ENCODE measurements at regions not wholly inside any gene's neighbourhood (a gene's known extent, or its start where the extent isn't known, plus 50 kb on each side); places are given as distances from the start of the nearest gene placed in this dataset.

DNA sequence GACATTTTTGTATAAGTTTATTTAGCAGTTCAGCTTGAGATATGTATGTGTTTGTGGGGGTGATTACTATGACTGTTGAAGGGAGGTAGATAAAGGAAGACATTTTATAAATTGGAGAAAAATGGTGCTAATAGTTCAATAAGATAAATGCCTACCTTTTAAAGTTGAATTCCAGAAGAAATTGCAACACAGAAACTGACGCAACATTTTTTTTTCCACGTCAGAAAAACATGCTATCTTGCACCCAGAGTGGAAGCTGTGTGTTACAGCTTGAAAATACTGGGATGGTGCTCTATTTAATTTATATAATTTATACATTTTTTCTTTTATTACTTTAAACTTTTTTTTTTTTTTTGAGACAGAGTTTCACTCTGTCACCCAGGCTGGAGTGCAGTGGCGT is 171.7 kb downstream of the WNT5A start:
- no peak for DNase-seq
- H3K4me3 ChIP-seq, result no peak overlapping the region
- intact Hi-C loops (cut with DNase I), result no loop called here
- no peak overlapping the region for H3K27ac ChIP-seq
- H3K4me1 ChIP-seq, result no peaks in the 10 kb centered on the region
- H3K9me3 ChIP-seq, result no peaks in the 10 kb centered on the region
- WGBS, 2 donors, result 56 to 69% methylated on average over 3 of the region's 3 CpGs
- TF ChIP-seq, protein P1, sequence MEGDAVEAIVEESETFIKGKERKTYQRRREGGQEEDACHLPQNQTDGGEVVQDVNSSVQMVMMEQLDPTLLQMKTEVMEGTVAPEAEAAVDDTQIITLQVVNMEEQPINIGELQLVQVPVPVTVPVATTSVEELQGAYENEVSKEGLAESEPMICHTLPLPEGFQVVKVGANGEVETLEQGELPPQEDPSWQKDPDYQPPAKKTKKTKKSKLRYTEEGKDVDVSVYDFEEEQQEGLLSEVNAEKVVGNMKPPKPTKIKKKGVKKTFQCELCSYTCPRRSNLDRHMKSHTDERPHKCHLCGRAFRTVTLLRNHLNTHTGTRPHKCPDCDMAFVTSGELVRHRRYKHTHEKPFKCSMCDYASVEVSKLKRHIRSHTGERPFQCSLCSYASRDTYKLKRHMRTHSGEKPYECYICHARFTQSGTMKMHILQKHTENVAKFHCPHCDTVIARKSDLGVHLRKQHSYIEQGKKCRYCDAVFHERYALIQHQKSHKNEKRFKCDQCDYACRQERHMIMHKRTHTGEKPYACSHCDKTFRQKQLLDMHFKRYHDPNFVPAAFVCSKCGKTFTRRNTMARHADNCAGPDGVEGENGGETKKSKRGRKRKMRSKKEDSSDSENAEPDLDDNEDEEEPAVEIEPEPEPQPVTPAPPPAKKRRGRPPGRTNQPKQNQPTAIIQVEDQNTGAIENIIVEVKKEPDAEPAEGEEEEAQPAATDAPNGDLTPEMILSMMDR (IDR thresholded peaks at IDR 0.05), result no peak
- no peak for TF ChIP-seq POLR2A (IDR thresholded peaks at IDR 0.05)
- H3K27me3 ChIP-seq, result no peaks in the 10 kb centered on the region
- H3K36me3 ChIP-seq, result no peaks in the 10 kb centered on the region

DNA sequence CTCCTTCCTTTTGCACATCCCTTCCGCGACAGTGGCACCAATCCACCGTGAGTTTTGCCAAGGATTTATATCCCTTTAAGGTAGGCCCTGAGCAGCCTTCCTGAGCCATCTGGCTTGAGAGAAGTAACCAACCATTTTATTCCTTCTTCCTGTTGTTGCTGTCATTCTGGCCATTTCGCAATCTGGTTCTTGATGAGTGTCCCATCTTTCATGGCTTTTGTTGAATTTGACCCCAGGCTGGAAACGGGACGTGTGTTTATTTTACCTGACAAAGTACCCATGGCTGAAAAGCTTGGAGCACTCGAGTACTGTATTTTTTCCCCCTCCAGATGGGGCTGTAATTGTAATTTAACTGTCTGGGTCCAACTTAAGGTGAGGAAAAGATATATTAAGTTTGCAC is 173.4 kb downstream of the WNT5A start:
- TF ChIP-seq, protein P1 (IDR thresholded peaks at IDR 0.05), result no peak
- TF ChIP-seq POLR2A (IDR thresholded peaks at IDR 0.05), result no peak
- no peaks in the 10 kb centered on the region for H3K9me3 ChIP-seq
- H3K4me1 ChIP-seq, result no peaks in the 10 kb centered on the region
- no peak overlapping the region for H3K4me3 ChIP-seq
- H3K27ac ChIP-seq, result no peak overlapping the region
- 69 to 73% methylated on average over 7 of the region's 7 CpGs for WGBS, 2 donors
- H3K36me3 ChIP-seq, result no peaks in the 10 kb centered on the region
- DNase-seq, result no peak
- no peaks in the 10 kb centered on the region for H3K27me3 ChIP-seq
- intact Hi-C loops (cut with DNase I), result no loop called here

DNA sequence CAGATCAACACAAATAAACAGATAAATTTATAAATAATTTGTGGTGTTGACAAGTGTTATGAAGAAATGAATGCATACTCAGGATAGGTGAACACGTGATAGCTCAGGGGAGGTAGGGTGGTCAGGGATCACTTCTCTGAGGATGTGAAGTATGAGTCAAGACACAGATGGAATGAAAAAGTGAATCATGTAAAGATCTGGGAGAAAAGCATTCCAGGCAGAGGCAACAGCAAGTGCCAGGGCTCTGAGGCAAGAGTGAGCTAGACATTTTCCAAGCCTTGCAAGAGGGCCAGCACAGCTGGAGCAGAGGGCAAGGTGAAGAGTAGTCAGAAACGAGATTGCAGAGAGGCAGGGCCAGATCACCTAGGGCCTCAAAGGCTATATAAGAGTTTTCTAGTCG is 177.8 kb downstream of the WNT5A start:
- Histone ChIP-seq H3K9me3 (no peaks in the 10 kb centered on the region), H3K4me1 (no peaks in the 10 kb centered on the region), H3K27me3 (no peaks in the 10 kb centered on the region), H3K36me3 (no peaks in the 10 kb centered on the region), H3K4me3 (no peak overlapping the region), H3K27ac (no peak overlapping the region)
- WGBS, 2 donors, result 69 to 71% methylated on average over 3 of the region's 3 CpGs
- intact Hi-C loops (cut with DNase I), result no loop called here
- no peak for DNase-seq
- TF ChIP-seq, protein P1 (IDR thresholded peaks at IDR 0.05), result no peak
- TF ChIP-seq POLR2A (IDR thresholded peaks at IDR 0.05), result no peak

DNA sequence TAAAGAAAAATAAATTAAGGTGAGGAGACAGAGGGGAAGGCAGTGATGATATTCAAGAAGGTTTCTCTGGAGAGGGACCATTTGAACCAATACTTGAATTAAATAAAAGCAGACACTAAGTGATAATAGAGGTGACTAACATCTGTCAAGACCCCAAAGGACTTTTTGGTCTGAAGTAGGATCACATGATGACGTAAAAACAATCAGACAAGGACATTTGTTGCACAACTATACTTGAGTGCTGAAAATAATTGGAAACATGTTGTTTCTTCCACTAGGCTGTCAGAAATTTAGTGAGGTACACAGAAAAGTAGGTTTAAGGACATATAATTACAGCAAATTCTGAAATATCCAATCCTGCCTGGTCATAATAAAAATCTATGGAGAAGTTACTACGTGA is 179.5 kb downstream of the WNT5A start:
- TF ChIP-seq POLR2A (IDR thresholded peaks at IDR 0.05), result no peak
- TF ChIP-seq, protein P1 (IDR thresholded peaks at IDR 0.05), result no peak
- 87% methylated on average over 2 of the region's 2 CpGs for WGBS, 2 donors
- H3K27me3 ChIP-seq, result no peaks in the 10 kb centered on the region
- no peak for DNase-seq
- H3K27ac ChIP-seq, result no peak overlapping the region
- intact Hi-C loops (cut with DNase I), result no loop called here
- H3K4me3 ChIP-seq, result no peak overlapping the region
- no peaks in the 10 kb centered on the region for H3K4me1 ChIP-seq
- H3K9me3 ChIP-seq, result no peaks in the 10 kb centered on the region
- no peaks in the 10 kb centered on the region for H3K36me3 ChIP-seq

DNA sequence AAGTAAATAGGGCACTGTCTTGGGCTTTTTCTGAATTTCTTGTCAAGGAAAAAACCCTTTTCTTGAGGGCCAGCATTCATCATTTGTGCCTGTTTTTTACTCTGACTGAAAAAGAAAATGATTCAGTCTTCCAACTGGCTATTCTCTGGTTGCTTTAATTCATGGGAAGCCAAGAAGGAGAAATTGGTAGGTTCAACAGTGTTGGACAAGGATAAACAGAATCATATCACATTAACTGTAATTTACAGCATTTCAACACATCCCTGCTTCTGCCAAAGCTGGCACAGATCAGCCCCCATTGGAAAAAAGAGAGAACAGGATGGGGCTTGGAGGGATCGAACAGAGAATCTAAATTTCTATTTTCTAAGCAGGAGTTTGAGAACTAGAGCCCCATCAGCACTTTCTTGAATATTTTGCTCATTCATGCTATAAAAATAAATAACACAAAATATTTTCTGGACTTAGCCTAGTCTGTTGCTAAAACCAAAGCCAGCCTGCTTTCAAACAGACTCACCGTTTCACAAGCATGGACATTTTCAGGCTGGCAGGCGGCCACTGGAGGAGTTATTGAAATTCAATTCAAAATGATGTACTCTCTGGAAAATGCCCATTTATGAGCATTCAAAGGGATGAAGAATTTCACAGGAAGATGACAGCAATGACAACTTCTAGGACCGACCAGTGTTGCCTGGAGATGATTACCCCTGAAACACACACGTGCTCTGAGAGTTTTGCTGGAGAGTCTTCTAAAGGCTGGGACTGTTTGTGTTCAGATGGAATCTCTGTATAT is 181.2 kb downstream of the WNT5A start:
- Histone ChIP-seq H3K4me3 (no peak overlapping the region), H3K4me1 (no peaks in the 10 kb centered on the region), H3K9me3 (no peaks in the 10 kb centered on the region), H3K27ac (no peak overlapping the region), H3K36me3 (no peaks in the 10 kb centered on the region), H3K27me3 (no peaks in the 10 kb centered on the region)
- no peak for TF ChIP-seq POLR2A (IDR thresholded peaks at IDR 0.05)
- TF ChIP-seq, protein P1 (IDR thresholded peaks at IDR 0.05), result no peak
- intact Hi-C loops (cut with DNase I), result no loop called here
- no peak for DNase-seq
- 20 to 40% methylated on average over 5 of the region's 5 CpGs for WGBS, 2 donors
